Liver (tissue), 8 donors: ENCODE measurements at regions not wholly inside any gene's neighbourhood (a gene's known extent, or its start where the extent isn't known, plus 50 kb on each side); places are given as distances from the start of the nearest gene placed in this dataset.

Source experiments
- DNase-seq: peaks from one replicate; pipeline ENCODE4 v3.0.0-alpha.2; 2017; ENCODE audit warnings: low spot score
- H3K27ac ChIP-seq, 2 donors: one replicate each; pipeline ENCODE4 v1.7.0; 2013; ENCODE audit warnings: inconsistent platforms in 2 of 2, low read length in 2 of 2, control low read depth in 1 of 2, low read depth in 1 of 2, mild to moderate bottlenecking in 1 of 2
- H3K27me3 ChIP-seq, 4 donors: one replicate each; pipeline versions ENCODE4 v1.6.1 to v1.7.0; 2013; ENCODE audit warnings: low read length in 3 of 4, inconsistent platforms in 1 of 4, mild to moderate bottlenecking in 1 of 4, moderate library complexity in 1 of 4; ENCODE audit not compliant: control insufficient read depth in 4 of 4, insufficient read depth in 4 of 4
- H3K36me3 ChIP-seq, 4 donors: one replicate each; pipeline versions ENCODE4 v1.6.1 to v1.7.0; 2013; ENCODE audit warnings: low read length in 3 of 4, mild to moderate bottlenecking in 3 of 4, low read depth in 1 of 4, moderate library complexity in 1 of 4; ENCODE audit not compliant: control insufficient read depth in 4 of 4, insufficient read depth in 3 of 4
- H3K4me1 ChIP-seq, 4 donors: one replicate each; pipeline versions ENCODE4 v1.6.1 to v1.7.0; 2013; ENCODE audit warnings: low read length in 3 of 4, mild to moderate bottlenecking in 3 of 4, moderate library complexity in 1 of 4; ENCODE audit not compliant: control insufficient read depth in 4 of 4, insufficient read depth in 4 of 4
- H3K4me3 ChIP-seq, 3 donors: one replicate each; pipeline versions ENCODE4 v1.6.1 to v1.7.0; 2013; ENCODE audit warnings: low read length in 3 of 3, control low read depth in 1 of 3, low read depth in 1 of 3, mild to moderate bottlenecking in 1 of 3
- H3K9ac ChIP-seq, 2 donors: one replicate each; pipeline ENCODE4 v1.7.0; 2013; ENCODE audit warnings: low read length in 2 of 2, mild to moderate bottlenecking in 2 of 2, moderate library complexity in 2 of 2, control low read depth in 1 of 2, low read depth in 1 of 2
- H3K9me3 ChIP-seq, 4 donors: one replicate each; pipeline versions ENCODE4 v1.6.1 to v1.7.0; 2013; ENCODE audit warnings: low read length in 3 of 4; ENCODE audit not compliant: control insufficient read depth in 4 of 4
- EGR1 ChIP-seq, 2 donors: IDR thresholded peaks; 2 replicates each; pipeline ENCODE4 v1.6.1; 2016 to 2018; ENCODE audit warnings: antibody characterized with exemption in 2 of 2, low read depth in 2 of 2
- FOXA1 ChIP-seq: IDR thresholded peaks from 2 replicates; pipeline ENCODE4 v1.6.1; 2016; ENCODE audit warnings: antibody characterized with exemption
- FOXA2 ChIP-seq: IDR thresholded peaks from 2 replicates; pipeline ENCODE4 v1.6.1; 2016; ENCODE audit warnings: antibody characterized with exemption
- GABPA ChIP-seq, 2 donors: IDR thresholded peaks in 1 of 2; conservative IDR thresholded peaks in 1 of 2; 2 replicates each; pipeline ENCODE4 v1.6.1; 2016; ENCODE audit warnings: antibody characterized with exemption in 2 of 2, mild to moderate bottlenecking in 1 of 2, moderate library complexity in 1 of 2
- HNF4A ChIP-seq, 2 donors: conservative IDR thresholded peaks; 2 replicates each; pipeline ENCODE4 v1.6.1; 2016; ENCODE audit warnings: antibody characterized with exemption in 2 of 2, mild to moderate bottlenecking in 2 of 2
- HNF4G ChIP-seq: IDR thresholded peaks from 2 replicates; pipeline ENCODE4 v1.6.1; 2016; ENCODE audit warnings: antibody characterized with exemption
- JUND ChIP-seq, 2 donors: IDR thresholded peaks; 2 replicates each; pipeline ENCODE4 v1.6.1; 2016; ENCODE audit warnings: antibody characterized with exemption in 2 of 2
- NR2F2 ChIP-seq: IDR thresholded peaks from 2 replicates; pipeline ENCODE4 v1.6.1; 2016; ENCODE audit warnings: antibody characterized with exemption
- RXRA ChIP-seq, 2 donors: IDR thresholded peaks; 2 replicates each; pipeline ENCODE4 v1.6.1; 2017 to 2018; ENCODE audit warnings: antibody characterized with exemption in 2 of 2, mild to moderate bottlenecking in 1 of 2
- SP1 ChIP-seq: IDR thresholded peaks from 2 replicates; pipeline ENCODE4 v1.6.1; 2018; ENCODE audit warnings: antibody characterized with exemption, mild to moderate bottlenecking
- YY1 ChIP-seq: IDR thresholded peaks from 2 replicates; pipeline ENCODE4 v1.6.1; 2016; ENCODE audit warnings: antibody characterized with exemption, mild to moderate bottlenecking
- WGBS: extraction: QIAGEN DNeasy Blood & Tissue Kit; methylation state at CpG from one replicate; pipeline ENCODE4 v1.1.7; 2013; 5-methylcytosine and 5-hydroxymethylcytosine counted together
- TF ChIP-seq, protein P1 (sequence below): IDR thresholded peaks from 2 replicates; pipeline ENCODE4 v1.6.1; 2016; ENCODE audit warnings: antibody characterized with exemption, mild to moderate bottlenecking
- TF ChIP-seq, protein P2 (sequence below): IDR thresholded peaks from 2 replicates; pipeline ENCODE4 v1.6.1; 2016; ENCODE audit warnings: antibody characterized with exemption
- TF ChIP-seq, protein P3 (sequence below): IDR thresholded peaks from 2 replicates; pipeline ENCODE4 v1.6.1; 2016; ENCODE audit warnings: antibody characterized with exemption
- TF ChIP-seq, protein P4 (sequence below): fragments of 150-350 bp; IDR thresholded peaks from 2 replicates; pipeline ENCODE4 v1.5.1; 2017; ENCODE audit warnings: improper control_type of control experiment, low read depth, low read length; ENCODE audit not compliant: missing input control
- TF ChIP-seq, protein P5 (sequence below): IDR thresholded peaks from 2 replicates; pipeline ENCODE4 v1.6.1; 2016; ENCODE audit warnings: antibody characterized with exemption
- donor health status: healthy.
- donor health status: healthy.
- donor health status: healthy.
- donor health status: healthy.
- donor health status: healthy.

DNA sequence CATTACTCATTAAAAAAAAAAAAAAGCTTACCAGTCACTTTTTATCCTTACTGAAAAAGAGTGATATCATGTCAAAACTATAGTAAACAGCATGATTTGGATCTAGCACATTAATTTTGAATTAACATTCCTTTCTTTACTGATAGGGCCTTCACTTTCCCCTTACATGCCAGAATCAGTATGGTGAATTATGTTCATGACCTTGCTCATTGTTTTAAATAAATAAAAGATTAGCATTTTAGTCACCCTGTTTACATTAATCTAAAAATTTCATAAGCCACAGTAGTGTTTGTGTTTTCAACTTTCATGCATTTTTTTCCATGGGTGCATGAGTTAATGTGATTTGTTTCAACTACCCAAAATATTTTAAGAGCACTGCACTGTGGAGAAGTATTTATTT lies 160.8 kb downstream of the TFEC start (continued):
- TF ChIP-seq, protein P1, sequence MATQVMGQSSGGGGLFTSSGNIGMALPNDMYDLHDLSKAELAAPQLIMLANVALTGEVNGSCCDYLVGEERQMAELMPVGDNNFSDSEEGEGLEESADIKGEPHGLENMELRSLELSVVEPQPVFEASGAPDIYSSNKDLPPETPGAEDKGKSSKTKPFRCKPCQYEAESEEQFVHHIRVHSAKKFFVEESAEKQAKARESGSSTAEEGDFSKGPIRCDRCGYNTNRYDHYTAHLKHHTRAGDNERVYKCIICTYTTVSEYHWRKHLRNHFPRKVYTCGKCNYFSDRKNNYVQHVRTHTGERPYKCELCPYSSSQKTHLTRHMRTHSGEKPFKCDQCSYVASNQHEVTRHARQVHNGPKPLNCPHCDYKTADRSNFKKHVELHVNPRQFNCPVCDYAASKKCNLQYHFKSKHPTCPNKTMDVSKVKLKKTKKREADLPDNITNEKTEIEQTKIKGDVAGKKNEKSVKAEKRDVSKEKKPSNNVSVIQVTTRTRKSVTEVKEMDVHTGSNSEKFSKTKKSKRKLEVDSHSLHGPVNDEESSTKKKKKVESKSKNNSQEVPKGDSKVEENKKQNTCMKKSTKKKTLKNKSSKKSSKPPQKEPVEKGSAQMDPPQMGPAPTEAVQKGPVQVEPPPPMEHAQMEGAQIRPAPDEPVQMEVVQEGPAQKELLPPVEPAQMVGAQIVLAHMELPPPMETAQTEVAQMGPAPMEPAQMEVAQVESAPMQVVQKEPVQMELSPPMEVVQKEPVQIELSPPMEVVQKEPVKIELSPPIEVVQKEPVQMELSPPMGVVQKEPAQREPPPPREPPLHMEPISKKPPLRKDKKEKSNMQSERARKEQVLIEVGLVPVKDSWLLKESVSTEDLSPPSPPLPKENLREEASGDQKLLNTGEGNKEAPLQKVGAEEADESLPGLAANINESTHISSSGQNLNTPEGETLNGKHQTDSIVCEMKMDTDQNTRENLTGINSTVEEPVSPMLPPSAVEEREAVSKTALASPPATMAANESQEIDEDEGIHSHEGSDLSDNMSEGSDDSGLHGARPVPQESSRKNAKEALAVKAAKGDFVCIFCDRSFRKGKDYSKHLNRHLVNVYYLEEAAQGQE: no peak
- TF ChIP-seq SP1: no peak
- TF ChIP-seq, protein P2, sequence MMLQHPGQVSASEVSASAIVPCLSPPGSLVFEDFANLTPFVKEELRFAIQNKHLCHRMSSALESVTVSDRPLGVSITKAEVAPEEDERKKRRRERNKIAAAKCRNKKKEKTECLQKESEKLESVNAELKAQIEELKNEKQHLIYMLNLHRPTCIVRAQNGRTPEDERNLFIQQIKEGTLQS: no peak

DNA sequence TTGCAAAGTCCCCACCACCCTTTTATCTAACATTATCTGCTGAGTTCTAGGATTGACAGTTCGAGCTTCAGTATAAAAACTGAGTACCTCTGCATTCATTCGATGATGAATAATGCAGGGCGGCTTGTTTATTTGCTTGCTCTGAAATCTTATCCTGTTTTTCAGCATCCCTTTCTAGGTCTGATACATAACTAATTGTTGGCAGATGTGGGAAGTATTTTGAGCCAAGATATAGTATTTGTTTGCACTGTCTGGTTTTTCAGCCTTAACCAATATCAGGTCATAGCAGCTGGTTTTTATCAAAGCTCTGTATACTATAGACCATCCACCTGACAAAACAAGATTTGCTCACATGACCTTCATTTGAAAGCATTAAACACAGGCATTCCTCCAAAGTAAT lies 161.4 kb downstream of the TFEC start:
- H3K4me1 ChIP-seq: no peaks in the 10 kb centered on the region
- no peak overlapping the region for H3K27ac ChIP-seq
- TF ChIP-seq HNF4A (conservative IDR thresholded peaks at IDR 0.05) (no peak), JUND (IDR thresholded peaks at IDR 0.05) (no peak), GABPA (IDR thresholded peaks at IDR 0.05 in 1 of 2, conservative IDR thresholded peaks at IDR 0.05 in 1 of 2) (no peak), NR2F2 (no peak), FOXA1 (no peak), EGR1 (IDR thresholded peaks at IDR 0.05; ENCODE audit: low read depth in 2 of 2) (no peak), SP1 (no peak), YY1 (no peak), RXRA (IDR thresholded peaks at IDR 0.05) (no peak), HNF4G (no peak), FOXA2 (no peak)
- TF ChIP-seq, protein P3, sequence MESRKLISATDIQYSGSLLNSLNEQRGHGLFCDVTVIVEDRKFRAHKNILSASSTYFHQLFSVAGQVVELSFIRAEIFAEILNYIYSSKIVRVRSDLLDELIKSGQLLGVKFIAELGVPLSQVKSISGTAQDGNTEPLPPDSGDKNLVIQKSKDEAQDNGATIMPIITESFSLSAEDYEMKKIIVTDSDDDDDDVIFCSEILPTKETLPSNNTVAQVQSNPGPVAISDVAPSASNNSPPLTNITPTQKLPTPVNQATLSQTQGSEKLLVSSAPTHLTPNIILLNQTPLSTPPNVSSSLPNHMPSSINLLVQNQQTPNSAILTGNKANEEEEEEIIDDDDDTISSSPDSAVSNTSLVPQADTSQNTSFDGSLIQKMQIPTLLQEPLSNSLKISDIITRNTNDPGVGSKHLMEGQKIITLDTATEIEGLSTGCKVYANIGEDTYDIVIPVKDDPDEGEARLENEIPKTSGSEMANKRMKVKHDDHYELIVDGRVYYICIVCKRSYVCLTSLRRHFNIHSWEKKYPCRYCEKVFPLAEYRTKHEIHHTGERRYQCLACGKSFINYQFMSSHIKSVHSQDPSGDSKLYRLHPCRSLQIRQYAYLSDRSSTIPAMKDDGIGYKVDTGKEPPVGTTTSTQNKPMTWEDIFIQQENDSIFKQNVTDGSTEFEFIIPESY: no peak
- TF ChIP-seq, protein P4, sequence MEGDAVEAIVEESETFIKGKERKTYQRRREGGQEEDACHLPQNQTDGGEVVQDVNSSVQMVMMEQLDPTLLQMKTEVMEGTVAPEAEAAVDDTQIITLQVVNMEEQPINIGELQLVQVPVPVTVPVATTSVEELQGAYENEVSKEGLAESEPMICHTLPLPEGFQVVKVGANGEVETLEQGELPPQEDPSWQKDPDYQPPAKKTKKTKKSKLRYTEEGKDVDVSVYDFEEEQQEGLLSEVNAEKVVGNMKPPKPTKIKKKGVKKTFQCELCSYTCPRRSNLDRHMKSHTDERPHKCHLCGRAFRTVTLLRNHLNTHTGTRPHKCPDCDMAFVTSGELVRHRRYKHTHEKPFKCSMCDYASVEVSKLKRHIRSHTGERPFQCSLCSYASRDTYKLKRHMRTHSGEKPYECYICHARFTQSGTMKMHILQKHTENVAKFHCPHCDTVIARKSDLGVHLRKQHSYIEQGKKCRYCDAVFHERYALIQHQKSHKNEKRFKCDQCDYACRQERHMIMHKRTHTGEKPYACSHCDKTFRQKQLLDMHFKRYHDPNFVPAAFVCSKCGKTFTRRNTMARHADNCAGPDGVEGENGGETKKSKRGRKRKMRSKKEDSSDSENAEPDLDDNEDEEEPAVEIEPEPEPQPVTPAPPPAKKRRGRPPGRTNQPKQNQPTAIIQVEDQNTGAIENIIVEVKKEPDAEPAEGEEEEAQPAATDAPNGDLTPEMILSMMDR: no peak
- TF ChIP-seq, protein P5, sequence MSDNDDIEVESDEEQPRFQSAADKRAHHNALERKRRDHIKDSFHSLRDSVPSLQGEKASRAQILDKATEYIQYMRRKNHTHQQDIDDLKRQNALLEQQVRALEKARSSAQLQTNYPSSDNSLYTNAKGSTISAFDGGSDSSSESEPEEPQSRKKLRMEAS: no peak
- TF ChIP-seq, protein P2: no peak
- no peak overlapping the region for H3K4me3 ChIP-seq
- no peaks in the 10 kb centered on the region for H3K27me3 ChIP-seq
- 73% methylated on average over 3 of the region's 3 CpGs for WGBS
- H3K9ac ChIP-seq: no peak overlapping the region
- H3K9me3 ChIP-seq: no peaks in the 10 kb centered on the region
- no peaks in the 10 kb centered on the region for H3K36me3 ChIP-seq
- no peak for DNase-seq
